RWPE1 (cell line): ENCODE measurements at regions not wholly inside any gene's neighbourhood (a gene's known extent, or its start where the extent isn't known, plus 50 kb on each side); places are given as distances from the start of the nearest gene placed in this dataset.

Experiments used
- CTCF ChIA-PET: fragments of 350-600 bp; sonication (Branson Sonifier 250); formaldehyde crosslinking; extraction: SDS; loops from one replicate; lab custom pipeline; 2021; lab: Yijun Ruan, JAX
- POLR2A ChIA-PET: fragments of 400-600 bp; formaldehyde crosslinking; extraction: SDS; loops from one replicate; lab custom pipeline; 2020; ENCODE audit warnings: antibody characterized with exemption; ENCODE audit not compliant: low non-redundant PET; lab: Yijun Ruan, JAX
- DNase-seq: peaks from one replicate; pipeline ENCODE4 v3.0.0; 2012; ENCODE audit warnings: low spot score
- H3K27ac ChIP-seq: fragments of 450-650 bp; 2 replicates; pipeline ENCODE4 v1.5.1; 2017
- TF ChIP-seq, protein P1 (sequence below): fragments of 450-650 bp; conservative IDR thresholded peaks from 2 replicates; pipeline ENCODE4 v1.5.1; 2017; ENCODE audit warnings: low read depth, mild to moderate bottlenecking

DNA sequence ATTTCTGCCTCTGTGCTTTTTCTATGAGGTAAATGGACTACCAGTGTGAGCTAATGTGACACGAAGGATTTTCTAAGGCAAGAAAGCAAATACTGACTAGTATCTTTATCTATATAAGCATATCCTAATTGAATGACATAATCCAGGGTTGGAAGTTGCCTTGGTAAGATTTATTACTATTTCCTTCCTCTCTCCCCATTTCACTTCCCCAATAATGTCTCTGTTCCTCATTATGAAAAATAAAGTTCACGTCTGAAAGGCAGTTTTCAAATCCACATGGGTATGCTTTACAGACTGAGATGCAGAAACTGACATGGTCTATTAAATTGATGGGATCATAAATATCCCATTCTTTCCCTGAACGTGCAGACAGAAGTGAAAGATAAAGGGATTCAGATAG, 86.0 kb downstream of the DTWD1 start:
- ChIA-PET POLR2A (no interaction called here), CTCF (no interaction called here)
- DNase-seq: no peak
- TF ChIP-seq, protein P1, sequence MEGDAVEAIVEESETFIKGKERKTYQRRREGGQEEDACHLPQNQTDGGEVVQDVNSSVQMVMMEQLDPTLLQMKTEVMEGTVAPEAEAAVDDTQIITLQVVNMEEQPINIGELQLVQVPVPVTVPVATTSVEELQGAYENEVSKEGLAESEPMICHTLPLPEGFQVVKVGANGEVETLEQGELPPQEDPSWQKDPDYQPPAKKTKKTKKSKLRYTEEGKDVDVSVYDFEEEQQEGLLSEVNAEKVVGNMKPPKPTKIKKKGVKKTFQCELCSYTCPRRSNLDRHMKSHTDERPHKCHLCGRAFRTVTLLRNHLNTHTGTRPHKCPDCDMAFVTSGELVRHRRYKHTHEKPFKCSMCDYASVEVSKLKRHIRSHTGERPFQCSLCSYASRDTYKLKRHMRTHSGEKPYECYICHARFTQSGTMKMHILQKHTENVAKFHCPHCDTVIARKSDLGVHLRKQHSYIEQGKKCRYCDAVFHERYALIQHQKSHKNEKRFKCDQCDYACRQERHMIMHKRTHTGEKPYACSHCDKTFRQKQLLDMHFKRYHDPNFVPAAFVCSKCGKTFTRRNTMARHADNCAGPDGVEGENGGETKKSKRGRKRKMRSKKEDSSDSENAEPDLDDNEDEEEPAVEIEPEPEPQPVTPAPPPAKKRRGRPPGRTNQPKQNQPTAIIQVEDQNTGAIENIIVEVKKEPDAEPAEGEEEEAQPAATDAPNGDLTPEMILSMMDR: no peak
- no peak overlapping the region for H3K27ac ChIP-seq

DNA sequence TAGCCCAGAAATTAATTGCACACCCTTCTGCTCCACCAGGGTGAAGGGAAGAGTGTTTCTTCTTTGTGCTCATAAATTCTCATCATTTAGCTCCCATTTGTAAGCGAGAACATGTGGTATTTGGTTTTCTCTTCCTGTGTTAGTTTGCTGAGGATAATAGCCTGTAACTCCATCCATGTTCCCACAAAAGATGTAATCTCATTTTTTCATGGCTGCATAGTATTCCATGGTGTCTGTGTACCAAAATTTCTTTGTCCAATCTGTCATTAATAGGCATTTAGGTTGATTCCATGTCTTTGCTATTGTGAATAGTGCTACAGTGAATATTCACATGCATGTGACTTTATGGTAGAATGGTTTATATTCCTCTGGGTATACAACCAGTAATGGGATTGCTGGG, 86.8 kb downstream of the DTWD1 start:
- ChIA-PET POLR2A (no interaction called here), CTCF (no interaction called here)
- no peak overlapping the region for H3K27ac ChIP-seq
- DNase-seq: no peak
- TF ChIP-seq, protein P1: no peak

DNA sequence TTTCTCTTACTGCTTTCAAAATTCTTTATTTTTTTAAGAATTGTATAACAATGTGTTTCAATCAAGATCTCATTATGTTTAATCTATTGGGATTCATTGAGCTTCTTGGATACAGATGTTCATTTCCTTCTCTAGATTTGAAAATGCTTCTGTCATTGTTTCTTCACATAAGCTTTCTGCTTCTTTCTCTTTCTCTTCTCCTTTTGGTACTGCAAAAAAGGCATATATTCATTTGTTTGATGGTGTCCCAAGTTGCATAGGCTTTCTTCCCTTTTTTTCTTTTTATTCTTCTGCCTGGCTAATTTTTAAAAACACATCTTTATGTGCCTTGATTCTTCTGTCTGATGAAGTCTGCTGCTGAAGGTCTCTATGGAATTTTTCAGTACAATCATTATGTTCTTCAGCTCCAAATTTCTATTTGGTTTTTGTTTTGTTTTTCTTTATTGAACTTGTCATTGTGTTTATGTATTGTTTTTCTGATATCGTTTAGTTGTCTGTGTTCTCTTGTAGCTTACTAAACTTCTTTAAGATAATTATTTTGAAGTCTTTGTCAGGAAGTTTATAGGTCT, 88.9 kb downstream of the DTWD1 start:
- ChIA-PET CTCF (interaction anchor here (0.7 kb wide), 1 partner anchor 20 kb away, joined by 6 read pairs; no protein-coding TSS in a partner anchor), POLR2A (no interaction called here)
- TF ChIP-seq, protein P1: no peak
- no peak overlapping the region for H3K27ac ChIP-seq
- DNase-seq: no peak

DNA sequence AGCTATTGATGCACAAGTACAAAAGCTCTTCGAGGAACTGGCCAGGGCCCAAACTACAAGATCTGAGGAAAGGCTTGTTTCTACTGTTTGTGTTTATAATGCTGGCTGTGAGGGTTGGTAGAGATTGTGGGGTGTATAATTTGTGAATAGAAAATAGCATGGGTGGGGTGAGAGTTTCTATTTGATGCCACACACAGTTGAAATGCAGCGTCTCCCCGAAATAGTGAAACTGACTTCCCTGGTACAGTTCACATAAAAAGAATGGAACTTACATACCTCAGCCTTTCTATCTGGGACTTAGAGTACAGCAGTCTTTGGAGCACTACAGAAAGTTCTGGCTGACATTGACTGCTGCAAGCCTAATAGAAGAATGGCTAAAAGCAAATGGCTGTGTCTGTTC, 91.3 kb downstream of the DTWD1 start:
- TF ChIP-seq, protein P1: no peak
- ChIA-PET CTCF (no interaction called here), POLR2A (no interaction called here)
- no peak overlapping the region for H3K27ac ChIP-seq
- no peak for DNase-seq

DNA sequence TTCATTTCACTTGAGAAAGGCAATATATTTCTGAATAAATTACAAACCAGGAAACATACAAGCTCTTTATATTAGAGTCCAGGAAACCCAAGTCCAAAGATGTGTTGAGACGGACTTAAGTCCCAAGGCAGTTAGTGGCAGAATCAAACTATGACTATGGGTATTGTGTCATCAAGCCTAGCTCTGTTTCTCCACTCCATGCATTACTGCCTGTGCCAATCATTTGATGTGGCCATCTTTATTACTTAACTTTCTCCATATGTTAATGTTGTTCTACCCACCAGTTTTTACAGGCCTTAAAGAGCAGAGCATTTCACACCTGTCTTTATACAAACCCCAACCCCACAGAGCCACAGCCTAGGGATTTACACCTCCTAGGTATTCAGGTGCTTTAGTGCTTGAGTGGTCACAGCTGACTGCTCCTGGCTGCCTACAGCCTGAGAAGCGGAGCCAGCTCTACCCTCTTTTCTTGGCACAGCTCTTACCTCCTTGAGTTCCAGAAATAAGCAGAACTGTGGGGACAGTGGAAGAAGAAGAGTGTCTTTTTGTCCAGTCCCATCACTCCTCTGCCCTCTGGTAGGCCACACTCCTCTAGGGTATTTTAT, 92.1 kb downstream of the DTWD1 start:
- POLR2A ChIA-PET: no interaction called here
- CTCF ChIA-PET: no interaction called here
- H3K27ac ChIP-seq: no peak overlapping the region
- DNase-seq: no peak
- TF ChIP-seq, protein P1: no peak

DNA sequence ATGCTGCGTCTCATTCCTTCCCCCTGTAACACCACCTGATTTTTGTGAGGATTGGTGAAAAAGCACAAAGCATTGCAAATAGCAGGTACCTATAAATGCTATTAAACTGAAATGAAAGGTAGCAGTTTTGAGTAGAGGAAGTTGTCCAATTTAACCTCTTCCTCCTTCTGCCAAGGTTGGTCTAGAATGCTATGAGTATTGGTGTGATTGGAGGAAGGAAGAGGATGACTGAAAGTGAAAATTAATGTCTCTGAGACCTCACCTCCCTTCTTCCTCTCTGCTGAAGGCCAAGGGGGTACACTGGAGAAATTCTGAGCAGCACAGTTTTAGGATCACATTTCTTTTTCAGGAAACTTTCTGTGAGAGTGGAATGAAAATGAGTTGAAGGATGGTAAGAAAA, 94.4 kb downstream of the DTWD1 start:
- ChIA-PET CTCF (no interaction called here), POLR2A (no interaction called here)
- TF ChIP-seq, protein P1: no peak
- H3K27ac ChIP-seq: no peak overlapping the region
- DNase-seq: no peak
